Breast epithelium (tissue), 4 donors: ENCODE measurements at regions not wholly inside any gene's neighbourhood (a gene's known extent, or its start where the extent isn't known, plus 50 kb on each side); places are given as distances from the start of the nearest gene placed in this dataset.

Experiments used
- DNase-seq, 2 donors: peaks; one replicate each; pipeline ENCODE4 v3.0.0-alpha.2; 2019; ENCODE audit warnings: low spot score in 2 of 2
- H3K27ac ChIP-seq, 2 donors: fragments of 200-600 bp; sonication (generic) in 1 of 2; one replicate each; pipeline ENCODE4 v1.5.1; 2016 to 2019; ENCODE audit warnings: mild to moderate bottlenecking in 1 of 2
- H3K27me3 ChIP-seq, 2 donors: fragments of 200-600 bp; sonication (generic) in 1 of 2; one replicate each; pipeline versions ENCODE4 v1.5.1 to v1.6.0; 2017 to 2019; ENCODE audit warnings: control low read depth in 1 of 2, mild to moderate bottlenecking in 1 of 2
- H3K36me3 ChIP-seq: fragments of 200-600 bp; one replicate; pipeline ENCODE4 v1.5.1; 2019
- H3K4me1 ChIP-seq, 2 donors: fragments of 200-600 bp; sonication (generic); one replicate each; pipeline ENCODE4 v1.5.1; 2016 to 2019; ENCODE audit warnings: control low read depth in 1 of 2
- H3K4me3 ChIP-seq, 3 donors: fragments of 200-600 bp; sonication (generic); 1 replicate in 2 of 3; 2 replicates in 1 of 3; pipeline ENCODE4 v1.5.1; 2016 to 2019; ENCODE audit warnings: mild to moderate bottlenecking in 3 of 3, moderate library complexity in 2 of 3
- H3K9me3 ChIP-seq, 2 donors: fragments of 200-600 bp; sonication (generic) in 1 of 2; one replicate each; pipeline ENCODE4 v1.5.1; 2016 to 2019; ENCODE audit warnings: control low read depth in 1 of 2
- POLR2A ChIP-seq: fragments of 450-650 bp; IDR thresholded peaks from one replicate; pipeline ENCODE4 v1.6.1; 2016; ENCODE audit warnings: antibody characterized with exemption, mild to moderate bottlenecking, moderate library complexity
- POLR2AphosphoS5 ChIP-seq, 3 donors: sonication (generic); formaldehyde crosslinking; IDR thresholded peaks; one replicate each; pipeline ENCODE4 v1.6.1; 2017; ENCODE audit warnings: antibody characterized with exemption in 3 of 3
- intact Hi-C: fragments of 100-400 bp; cut with DNase I; formaldehyde crosslinking; loops from one replicate; pipeline ENCODE4 v1.15.1; 2023; ENCODE audit warnings: low total_unique reads
- TF ChIP-seq, protein P1 (sequence below), 3 donors: fragments of 450-650 bp; IDR thresholded peaks; one replicate each; pipeline ENCODE4 v1.5.1; 2016 to 2017; ENCODE audit warnings: antibody characterized with exemption in 3 of 3, mild to moderate bottlenecking in 3 of 3, moderate library complexity in 3 of 3

DNA sequence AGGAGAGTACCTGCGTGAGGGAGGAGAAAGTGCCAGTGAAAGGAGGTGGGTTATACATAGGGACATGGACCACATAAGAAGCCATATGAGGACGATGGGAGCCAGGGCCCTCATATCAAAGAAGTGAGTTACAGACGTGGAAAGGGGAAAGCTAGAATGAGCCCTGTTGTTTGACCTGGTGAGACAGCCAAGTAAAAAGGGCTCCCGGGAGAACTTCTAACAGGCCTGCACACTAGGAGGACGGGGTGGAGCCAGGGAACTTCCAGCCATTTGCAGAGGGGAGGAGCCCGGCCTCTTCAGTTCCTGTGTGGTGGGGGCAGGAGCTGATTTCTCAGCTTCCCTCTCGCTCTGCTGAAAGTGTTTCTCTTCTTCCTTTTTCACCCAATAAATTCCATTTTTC, 84.1 kb upstream of the SLC66A3 start:
- Histone ChIP-seq H3K4me3 (no peak overlapping the region), H3K27ac (no peak overlapping the region), H3K36me3 (no peaks in the 10 kb centered on the region), H3K9me3 (no peaks in the 10 kb centered on the region), H3K4me1 (no peaks in the 10 kb centered on the region), H3K27me3 (peaks cover 0 to 8% of the 10 kb centered on the region in 2 donors)
- no peak for DNase-seq
- intact Hi-C loops: no loop called here
- no peak for TF ChIP-seq POLR2AphosphoS5 (IDR thresholded peaks at IDR 0.05)
- no peak for TF ChIP-seq POLR2A
- TF ChIP-seq, protein P1, sequence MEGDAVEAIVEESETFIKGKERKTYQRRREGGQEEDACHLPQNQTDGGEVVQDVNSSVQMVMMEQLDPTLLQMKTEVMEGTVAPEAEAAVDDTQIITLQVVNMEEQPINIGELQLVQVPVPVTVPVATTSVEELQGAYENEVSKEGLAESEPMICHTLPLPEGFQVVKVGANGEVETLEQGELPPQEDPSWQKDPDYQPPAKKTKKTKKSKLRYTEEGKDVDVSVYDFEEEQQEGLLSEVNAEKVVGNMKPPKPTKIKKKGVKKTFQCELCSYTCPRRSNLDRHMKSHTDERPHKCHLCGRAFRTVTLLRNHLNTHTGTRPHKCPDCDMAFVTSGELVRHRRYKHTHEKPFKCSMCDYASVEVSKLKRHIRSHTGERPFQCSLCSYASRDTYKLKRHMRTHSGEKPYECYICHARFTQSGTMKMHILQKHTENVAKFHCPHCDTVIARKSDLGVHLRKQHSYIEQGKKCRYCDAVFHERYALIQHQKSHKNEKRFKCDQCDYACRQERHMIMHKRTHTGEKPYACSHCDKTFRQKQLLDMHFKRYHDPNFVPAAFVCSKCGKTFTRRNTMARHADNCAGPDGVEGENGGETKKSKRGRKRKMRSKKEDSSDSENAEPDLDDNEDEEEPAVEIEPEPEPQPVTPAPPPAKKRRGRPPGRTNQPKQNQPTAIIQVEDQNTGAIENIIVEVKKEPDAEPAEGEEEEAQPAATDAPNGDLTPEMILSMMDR (IDR thresholded peaks at IDR 0.05): no peak

DNA sequence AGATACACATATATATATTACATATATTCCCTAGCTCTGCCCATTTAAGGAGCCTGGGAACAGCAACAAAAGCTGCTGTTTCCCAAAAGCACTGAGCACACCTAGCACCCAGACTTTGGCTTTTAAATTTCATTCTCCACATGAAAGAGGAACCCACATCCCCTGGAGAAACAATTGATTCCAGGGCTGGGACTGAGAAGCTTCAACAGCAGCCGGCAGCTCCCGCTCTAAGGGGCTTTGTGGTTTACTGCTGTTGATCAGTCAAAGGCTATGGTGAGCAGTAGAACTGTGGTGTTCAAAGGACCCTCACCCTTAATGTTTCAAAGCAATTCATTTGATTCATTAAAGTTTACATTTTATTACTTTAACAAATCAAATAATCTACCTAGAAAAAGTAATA, 83.3 kb upstream of the SLC66A3 start:
- intact Hi-C loops: no loop called here

DNA sequence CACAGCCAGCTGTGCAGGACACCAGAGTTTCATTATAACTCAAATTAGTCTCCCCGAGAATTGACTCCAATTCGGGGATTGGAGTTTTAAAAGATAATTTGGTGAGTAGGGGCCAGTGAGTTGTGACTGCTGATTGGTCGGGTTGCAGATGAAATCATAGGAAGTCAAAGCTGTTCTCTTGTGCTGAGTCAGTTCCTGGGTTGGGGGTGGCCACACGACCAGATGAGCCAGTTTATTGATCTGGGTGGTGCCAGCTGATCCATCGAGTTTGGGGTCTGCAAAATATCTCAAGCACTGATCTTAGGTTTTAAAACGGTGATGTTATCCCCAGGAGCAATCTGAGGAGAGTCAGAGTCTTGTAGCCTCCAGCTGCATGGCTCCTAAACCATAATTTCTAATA, 82.7 kb upstream of the SLC66A3 start:
- Histone ChIP-seq H3K9me3 (no peaks in the 10 kb centered on the region), H3K4me1 (no peaks in the 10 kb centered on the region), H3K36me3 (no peaks in the 10 kb centered on the region), H3K27ac (no peak overlapping the region), H3K4me3 (no peak overlapping the region), H3K27me3 (peaks cover 0 to 8% of the 10 kb centered on the region in 2 donors)
- TF ChIP-seq POLR2A: no peak
- no peak for TF ChIP-seq POLR2AphosphoS5 (IDR thresholded peaks at IDR 0.05)
- TF ChIP-seq, protein P1 (IDR thresholded peaks at IDR 0.05): no peak
- DNase-seq: no peak
- intact Hi-C loops: no loop called here

More for the DNA sequence above, 83.3 kb upstream of the SLC66A3 start:
- Histone ChIP-seq H3K9me3 (no peaks in the 10 kb centered on the region), H3K27me3 (peaks cover 0 to 8% of the 10 kb centered on the region in 2 donors), H3K4me1 (no peaks in the 10 kb centered on the region), H3K36me3 (no peaks in the 10 kb centered on the region), H3K4me3 (no peak overlapping the region), H3K27ac (no peak overlapping the region)
- TF ChIP-seq POLR2AphosphoS5 (IDR thresholded peaks at IDR 0.05) (no peak), POLR2A (no peak)
- TF ChIP-seq, protein P1 (IDR thresholded peaks at IDR 0.05): no peak
- DNase-seq: no peak

DNA sequence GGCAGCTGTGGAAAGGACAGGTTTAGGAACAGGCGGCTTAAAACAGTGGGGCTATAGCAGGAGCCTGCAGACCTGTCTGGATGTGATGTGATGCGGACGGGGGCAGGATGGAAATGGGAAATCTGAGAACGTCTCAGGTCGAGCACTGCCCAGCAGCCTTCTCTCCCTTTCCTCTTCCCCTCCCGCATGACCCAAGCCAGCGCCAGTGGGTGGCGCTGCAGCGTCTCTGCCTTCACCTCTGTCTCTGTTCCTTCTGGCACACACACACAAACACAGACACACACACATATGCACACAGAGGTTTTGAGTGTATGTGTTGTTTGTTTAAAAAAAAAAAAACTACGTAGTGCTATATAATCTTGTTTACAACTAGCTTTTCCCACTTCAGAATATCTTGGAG, 82.0 kb upstream of the SLC66A3 start:
- peaks cover 0 to 8% of the 10 kb centered on the region in 2 donors for H3K27me3 ChIP-seq
- H3K27ac ChIP-seq: no peak overlapping the region
- no peaks in the 10 kb centered on the region for H3K9me3 ChIP-seq
- TF ChIP-seq POLR2A (no peak), POLR2AphosphoS5 (IDR thresholded peaks at IDR 0.05) (no peak)
- TF ChIP-seq, protein P1 (IDR thresholded peaks at IDR 0.05): no peak
- intact Hi-C loops: no loop called here
- no peak for DNase-seq
- no peaks in the 10 kb centered on the region for H3K4me1 ChIP-seq
- no peak overlapping the region for H3K4me3 ChIP-seq
- H3K36me3 ChIP-seq: no peaks in the 10 kb centered on the region

DNA sequence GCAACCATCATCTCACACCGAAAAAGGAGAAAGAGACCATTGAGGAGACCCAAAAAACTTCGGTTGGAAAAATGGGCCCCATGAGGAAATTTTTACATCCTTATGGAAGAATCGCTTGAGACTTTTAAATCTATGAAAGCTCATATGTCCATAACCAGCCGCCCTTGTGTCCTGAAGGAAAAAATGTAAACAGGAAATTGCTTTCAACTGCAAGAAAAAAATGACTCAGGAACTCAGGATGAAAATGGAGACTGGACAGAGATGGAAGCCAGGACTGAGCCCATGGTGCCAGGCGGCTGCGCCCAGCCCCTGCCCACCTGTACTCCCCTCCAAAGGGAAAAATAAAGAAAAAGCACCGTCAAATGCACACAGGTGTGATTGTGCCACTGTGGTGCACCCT, 81.5 kb upstream of the SLC66A3 start:
- H3K27me3 ChIP-seq: peaks cover 0 to 8% of the 10 kb centered on the region in 2 donors
- intact Hi-C loops: no loop called here

More for the DNA sequence above, 81.5 kb upstream of the SLC66A3 start:
- H3K4me1 ChIP-seq: no peaks in the 10 kb centered on the region
- no peak for DNase-seq
- H3K27ac ChIP-seq: no peak overlapping the region
- no peaks in the 10 kb centered on the region for H3K36me3 ChIP-seq
- no peaks in the 10 kb centered on the region for H3K9me3 ChIP-seq
- H3K4me3 ChIP-seq: no peak overlapping the region
- no peak for TF ChIP-seq POLR2AphosphoS5 (IDR thresholded peaks at IDR 0.05)
- TF ChIP-seq, protein P1 (IDR thresholded peaks at IDR 0.05): no peak
- TF ChIP-seq POLR2A: no peak
